PFSK-1 (cell line): ENCODE measurements at regions not wholly inside any gene's neighbourhood (a gene's known extent, or its start where the extent isn't known, plus 50 kb on each side); places are given as distances from the start of the nearest gene placed in this dataset.

Experiments used
- FOXP2 ChIP-seq: optimal IDR thresholded peaks from 2 replicates; pipeline ENCODE3; 2011; ENCODE audit warnings: borderline replicate concordance, control low read depth, inconsistent platforms; ENCODE audit not compliant: insufficient read depth; ENCODE audit errors: extremely low read length, extremely low read depth
- POLR2AphosphoS5 ChIP-seq: IDR thresholded peaks from 2 replicates; pipeline ENCODE4 v1.6.1; 2012; ENCODE audit warnings: low read depth, mild to moderate bottlenecking, control low read depth, low read length, moderate library complexity
- SIN3A ChIP-seq: IDR thresholded peaks from 2 replicates; pipeline ENCODE4 v1.6.1; 2012; ENCODE audit warnings: mild to moderate bottlenecking, low read length, moderate library complexity, borderline replicate concordance; ENCODE audit not compliant: insufficient read depth
- TAF1 ChIP-seq: IDR thresholded peaks from 2 replicates; pipeline ENCODE4 v1.6.1; 2012; ENCODE audit warnings: low read length, control low read depth, borderline replicate concordance; ENCODE audit not compliant: insufficient read depth
- TF ChIP-seq, protein P1 (sequence below), 2 experiments: IDR thresholded peaks; 2 replicates each; pipeline versions ENCODE4 v1.6.1 to v1.8.0; 2011 to 2012; ENCODE audit warnings: low read depth in 2 of 2, low read length in 2 of 2, control low read depth in 1 of 2, inconsistent platforms in 1 of 2, mild to moderate bottlenecking in 1 of 2, moderate library complexity in 1 of 2; ENCODE audit not compliant: insufficient read depth in 1 of 2

DNA sequence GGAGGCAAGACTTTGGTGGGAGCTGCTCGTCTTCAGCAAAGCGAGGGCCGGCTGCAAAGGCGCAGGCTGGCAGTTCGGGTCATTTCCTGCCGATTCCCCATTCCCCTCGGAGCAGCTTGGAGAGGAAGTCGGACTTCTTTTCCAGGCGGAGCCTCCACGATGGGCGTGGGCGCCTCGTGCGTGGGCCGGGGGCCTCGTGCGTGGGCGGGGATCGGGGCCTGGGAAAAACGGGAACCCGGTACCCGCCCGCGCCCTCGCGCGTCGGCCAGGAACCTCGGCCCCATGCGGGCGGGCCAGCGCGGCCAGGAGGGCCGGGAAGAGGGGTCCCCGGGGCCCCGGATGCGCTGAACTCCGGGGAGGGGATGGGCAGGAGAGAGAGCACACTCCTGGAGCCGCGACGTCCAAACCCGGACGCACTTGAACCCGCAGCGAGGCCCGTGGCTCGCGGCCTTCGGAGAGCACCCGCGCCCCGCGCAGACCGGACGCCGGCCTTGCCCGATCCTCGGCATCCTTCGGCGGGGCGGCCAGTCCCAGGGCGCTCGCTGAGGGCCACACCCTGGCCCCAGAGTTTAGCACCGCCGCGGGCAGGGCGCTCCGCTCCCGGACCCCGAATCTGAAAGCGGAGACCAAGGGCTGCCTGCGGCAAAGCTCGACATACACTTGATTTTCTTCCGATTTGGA is 368.4 kb downstream of the MTX2 start:
- TF ChIP-seq FOXP2 (peak; percentile 11), SIN3A (no peak), POLR2AphosphoS5 (no peak)
- TF ChIP-seq, protein P1, sequence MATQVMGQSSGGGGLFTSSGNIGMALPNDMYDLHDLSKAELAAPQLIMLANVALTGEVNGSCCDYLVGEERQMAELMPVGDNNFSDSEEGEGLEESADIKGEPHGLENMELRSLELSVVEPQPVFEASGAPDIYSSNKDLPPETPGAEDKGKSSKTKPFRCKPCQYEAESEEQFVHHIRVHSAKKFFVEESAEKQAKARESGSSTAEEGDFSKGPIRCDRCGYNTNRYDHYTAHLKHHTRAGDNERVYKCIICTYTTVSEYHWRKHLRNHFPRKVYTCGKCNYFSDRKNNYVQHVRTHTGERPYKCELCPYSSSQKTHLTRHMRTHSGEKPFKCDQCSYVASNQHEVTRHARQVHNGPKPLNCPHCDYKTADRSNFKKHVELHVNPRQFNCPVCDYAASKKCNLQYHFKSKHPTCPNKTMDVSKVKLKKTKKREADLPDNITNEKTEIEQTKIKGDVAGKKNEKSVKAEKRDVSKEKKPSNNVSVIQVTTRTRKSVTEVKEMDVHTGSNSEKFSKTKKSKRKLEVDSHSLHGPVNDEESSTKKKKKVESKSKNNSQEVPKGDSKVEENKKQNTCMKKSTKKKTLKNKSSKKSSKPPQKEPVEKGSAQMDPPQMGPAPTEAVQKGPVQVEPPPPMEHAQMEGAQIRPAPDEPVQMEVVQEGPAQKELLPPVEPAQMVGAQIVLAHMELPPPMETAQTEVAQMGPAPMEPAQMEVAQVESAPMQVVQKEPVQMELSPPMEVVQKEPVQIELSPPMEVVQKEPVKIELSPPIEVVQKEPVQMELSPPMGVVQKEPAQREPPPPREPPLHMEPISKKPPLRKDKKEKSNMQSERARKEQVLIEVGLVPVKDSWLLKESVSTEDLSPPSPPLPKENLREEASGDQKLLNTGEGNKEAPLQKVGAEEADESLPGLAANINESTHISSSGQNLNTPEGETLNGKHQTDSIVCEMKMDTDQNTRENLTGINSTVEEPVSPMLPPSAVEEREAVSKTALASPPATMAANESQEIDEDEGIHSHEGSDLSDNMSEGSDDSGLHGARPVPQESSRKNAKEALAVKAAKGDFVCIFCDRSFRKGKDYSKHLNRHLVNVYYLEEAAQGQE (IDR thresholded peaks at IDR 0.05; ENCODE audit: insufficient read depth in 1 of 2, low read depth in 2 of 2, low read length in 2 of 2), result no peak

DNA sequence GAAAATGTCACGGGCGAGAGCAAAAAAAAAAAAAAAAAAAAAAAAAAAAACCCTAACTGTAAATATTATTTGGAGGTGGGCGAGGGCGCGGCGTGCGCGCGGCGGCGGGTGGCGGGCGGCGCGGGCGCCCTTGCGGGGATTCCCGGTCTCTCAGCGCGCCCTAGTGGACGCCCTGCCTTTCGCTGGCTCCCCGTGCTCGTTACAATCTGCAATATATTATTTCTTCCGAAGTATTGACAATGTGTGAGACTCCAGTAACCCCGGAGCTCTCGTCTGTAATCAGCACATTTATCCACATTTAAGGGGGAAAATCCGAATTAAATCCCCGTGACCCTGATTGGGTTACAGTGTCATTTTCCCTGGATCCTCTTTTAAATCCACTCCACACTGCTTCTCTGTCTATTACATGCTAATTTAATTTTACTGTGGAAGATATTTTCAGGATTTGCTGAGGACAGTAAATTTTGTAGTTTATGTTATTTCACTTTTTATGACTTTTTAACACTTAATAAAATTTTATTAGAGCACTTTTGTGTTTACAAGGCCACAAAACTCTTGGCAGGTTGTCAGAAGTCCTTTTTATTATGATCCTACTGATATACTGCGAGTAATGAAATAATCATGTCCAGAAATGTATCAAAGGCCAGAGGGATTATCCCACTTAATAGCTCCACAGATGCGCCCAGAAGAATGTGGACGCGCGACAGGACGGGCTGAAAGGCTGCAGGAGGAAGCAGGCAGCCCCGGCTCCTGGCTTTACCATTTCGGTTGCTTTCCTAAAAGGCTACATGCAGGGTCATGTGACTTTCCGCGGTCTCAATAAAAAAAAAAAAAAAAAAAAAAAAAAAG is 369.1 kb downstream of the MTX2 start:
- TF ChIP-seq SIN3A (no peak), FOXP2 (peak; percentile 19)

DNA sequence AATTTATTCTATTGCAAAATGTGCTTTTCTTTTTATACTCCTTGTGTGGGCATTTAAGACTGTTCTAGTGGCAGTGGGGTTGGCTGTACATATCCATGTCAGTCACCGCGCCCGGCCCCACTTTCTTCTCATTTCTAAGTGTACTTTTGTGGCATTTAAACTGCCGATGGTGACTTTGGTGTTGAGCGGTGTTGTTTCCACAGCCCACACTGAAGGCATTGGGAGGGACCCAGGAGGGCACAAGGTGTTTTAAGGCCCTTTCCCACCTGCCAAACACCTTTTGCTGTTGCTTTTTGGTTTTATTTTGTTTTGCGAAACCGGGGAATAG is 369.7 kb downstream of the MTX2 start:
- TF ChIP-seq FOXP2 (no peak), SIN3A (no peak), TAF1 (no peak), POLR2AphosphoS5 (no peak)
- TF ChIP-seq, protein P1 (IDR thresholded peaks at IDR 0.05; ENCODE audit: insufficient read depth in 1 of 2, low read depth in 2 of 2, low read length in 2 of 2), result no peak

DNA sequence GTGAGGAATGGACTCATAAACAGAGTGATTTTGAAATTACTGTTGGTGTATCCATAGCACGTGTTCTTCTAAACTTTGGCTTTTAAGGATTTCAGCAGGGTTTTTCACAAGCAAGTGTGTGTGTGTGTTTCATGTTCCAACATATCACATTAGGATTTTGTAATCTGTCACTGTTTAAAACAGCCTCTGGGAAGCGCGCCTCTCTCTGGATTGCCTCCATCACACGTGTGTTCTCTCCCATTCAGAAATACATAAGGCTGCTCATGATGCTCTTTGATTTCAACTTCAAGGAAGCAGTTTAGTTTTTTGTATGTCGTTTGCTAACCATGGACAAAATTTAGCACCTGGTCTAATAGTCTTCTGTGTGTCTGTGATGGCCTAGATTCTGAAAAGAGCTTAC is 370.4 kb downstream of the MTX2 start:
- TF ChIP-seq SIN3A (no peak), FOXP2 (no peak), POLR2AphosphoS5 (no peak), TAF1 (no peak)
- TF ChIP-seq, protein P1 (IDR thresholded peaks at IDR 0.05; ENCODE audit: insufficient read depth in 1 of 2, low read depth in 2 of 2, low read length in 2 of 2), result no peak

DNA sequence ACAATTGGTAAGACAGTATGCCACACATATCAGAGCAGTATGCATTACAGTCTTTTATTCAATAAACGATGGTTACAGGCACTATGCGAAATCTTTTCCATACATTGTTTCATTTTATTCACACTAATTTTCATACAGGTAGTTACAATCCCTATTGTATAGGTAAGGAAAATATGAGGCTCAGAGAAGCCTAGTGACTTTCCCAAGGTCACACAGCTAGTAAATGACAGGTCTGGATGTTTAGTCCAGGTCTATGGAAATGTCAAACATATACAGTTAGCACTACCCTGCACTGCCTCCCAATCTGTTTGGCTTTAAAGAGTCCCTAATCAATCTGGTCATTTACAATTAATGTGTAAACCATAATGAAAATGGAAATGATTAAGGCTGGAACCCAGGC is 372.2 kb downstream of the MTX2 start:
- TF ChIP-seq FOXP2 (no peak), TAF1 (no peak), POLR2AphosphoS5 (no peak), SIN3A (no peak)
- TF ChIP-seq, protein P1 (IDR thresholded peaks at IDR 0.05; ENCODE audit: insufficient read depth in 1 of 2, low read depth in 2 of 2, low read length in 2 of 2), result no peak
